Esophagus squamous epithelium (tissue), 5 donors: ENCODE measurements at regions not wholly inside any gene's neighbourhood (a gene's known extent, or its start where the extent isn't known, plus 50 kb on each side); places are given as distances from the start of the nearest gene placed in this dataset.

Experiments used
- DNase-seq: peaks from one replicate; lab custom pipeline; 2025; lab: John Stamatoyannopoulos, UW
- H3K27ac ChIP-seq, 4 donors: fragments of 200-600 bp; sonication (generic); one replicate each; pipeline ENCODE4 v1.5.1; 2016 to 2019; ENCODE audit warnings: mild to moderate bottlenecking in 1 of 4
- H3K27me3 ChIP-seq, 4 donors: fragments of 200-600 bp; sonication (generic); 1 replicate in 3 of 4; 2 replicates in 1 of 4; pipeline versions ENCODE4 v1.5.1 to v1.6.0; 2017 to 2021; ENCODE audit warnings: antibody characterized with exemption in 1 of 4
- H3K36me3 ChIP-seq, 3 donors: fragments of 200-600 bp; sonication (generic); one replicate each; pipeline ENCODE4 v1.5.1; 2016 to 2019
- H3K4me1 ChIP-seq, 3 donors: fragments of 200-600 bp; sonication (generic); one replicate each; pipeline ENCODE4 v1.5.1; 2017 to 2019
- H3K4me3 ChIP-seq, 4 donors: fragments of 200-600 bp; sonication (generic); 1 replicate in 3 of 4; 2 replicates in 1 of 4; pipeline ENCODE4 v1.5.1; 2016 to 2019; ENCODE audit warnings: mild to moderate bottlenecking in 2 of 4, moderate library complexity in 1 of 4
- H3K9me3 ChIP-seq, 3 donors: fragments of 200-600 bp; sonication (generic); one replicate each; pipeline ENCODE4 v1.5.1; 2016 to 2019
- CTCF ChIP-seq, 6 experiments: fragments of 450-650 bp in 4 of 6; fragments of 200-600 bp in 2 of 6; sonication (generic) in 2 of 6; IDR thresholded peaks; one replicate each; pipeline ENCODE4 v1.5.1; 2016 to 2019; ENCODE audit warnings: antibody characterized with exemption in 6 of 6, mild to moderate bottlenecking in 4 of 6, moderate library complexity in 4 of 6
- POLR2A ChIP-seq, 4 donors: fragments of 450-650 bp; IDR thresholded peaks; one replicate each; pipeline ENCODE4 v1.6.1; 2017; ENCODE audit warnings: antibody characterized with exemption in 4 of 4, mild to moderate bottlenecking in 4 of 4, moderate library complexity in 3 of 4
- WGBS, 2 donors: methylation state at CpG; one replicate each; pipeline ENCODE4 v1.1.5; 2018; 5-methylcytosine and 5-hydroxymethylcytosine counted together
- intact Hi-C: fragments of 100-400 bp; cut with DNase I; formaldehyde crosslinking; loops from one replicate; pipeline ENCODE4 v1.15.0; 2022
- donor health status: DM: yes; HTN: yes; CAD: no.

- no peaks in the 10 kb centered on the region for H3K27me3 ChIP-seq
- no peak for TF ChIP-seq POLR2A (IDR thresholded peaks at IDR 0.05)
- TF ChIP-seq CTCF (IDR thresholded peaks at IDR 0.05): no peak
- H3K4me3 ChIP-seq: no peak overlapping the region
- no peaks in the 10 kb centered on the region for H3K9me3 ChIP-seq
- H3K4me1 ChIP-seq: no peaks in the 10 kb centered on the region
- H3K36me3 ChIP-seq: no peaks in the 10 kb centered on the region
- WGBS, 2 donors: 94% methylated on average over 1 of the region's 1 CpG
- no peak overlapping the region for H3K27ac ChIP-seq
- DNase-seq: no peak
- intact Hi-C loops: no loop called here
These were observed 222.4 kb upstream of the FAM83B start for GRCh38 chr6:54624216-54624615.

- Histone ChIP-seq H3K36me3 (no peaks in the 10 kb centered on the region), H3K4me3 (no peak overlapping the region), H3K9me3 (no peaks in the 10 kb centered on the region), H3K4me1 (no peaks in the 10 kb centered on the region), H3K27me3 (no peaks in the 10 kb centered on the region), H3K27ac (no peak overlapping the region)
- intact Hi-C loops: no loop called here
- TF ChIP-seq CTCF (IDR thresholded peaks at IDR 0.05): no peak
- TF ChIP-seq POLR2A (IDR thresholded peaks at IDR 0.05): no peak
- DNase-seq: no peak
- 84 to 95% methylated on average over 4 to 5 of the region's 5 CpGs for WGBS, 2 donors
These were observed 221.8 kb upstream of the FAM83B start for GRCh38 chr6:54624779-54625178.

GRCh38 chr6:54629131-54629530 lies 217.4 kb upstream of the FAM83B start:
- no peaks in the 10 kb centered on the region for H3K27me3 ChIP-seq
- intact Hi-C loops: no loop called here
- no peak overlapping the region for H3K27ac ChIP-seq
- WGBS, 2 donors: 61 to 78% methylated on average over 1 of the region's 1 CpG
- no peaks in the 10 kb centered on the region for H3K9me3 ChIP-seq
- H3K36me3 ChIP-seq: no peaks in the 10 kb centered on the region
- no peak for DNase-seq
- H3K4me3 ChIP-seq: no peak overlapping the region
- H3K4me1 ChIP-seq: no peaks in the 10 kb centered on the region
- TF ChIP-seq POLR2A (IDR thresholded peaks at IDR 0.05) (no peak), CTCF (IDR thresholded peaks at IDR 0.05) (no peak)

- H3K4me3 ChIP-seq: no peak overlapping the region
- intact Hi-C loops: no loop called here
- WGBS, 2 donors: 74 to 80% methylated on average over 2 of the region's 2 CpGs
- no peak overlapping the region for H3K27ac ChIP-seq
- no peak for DNase-seq
- H3K36me3 ChIP-seq: no peaks in the 10 kb centered on the region
- no peaks in the 10 kb centered on the region for H3K9me3 ChIP-seq
- no peaks in the 10 kb centered on the region for H3K4me1 ChIP-seq
- no peak for TF ChIP-seq CTCF (IDR thresholded peaks at IDR 0.05)
- TF ChIP-seq POLR2A (IDR thresholded peaks at IDR 0.05): no peak
- no peaks in the 10 kb centered on the region for H3K27me3 ChIP-seq
These were observed 213.5 kb upstream of the FAM83B start for GRCh38 chr6:54632984-54633565.

GRCh38 chr6:54633601-54634000 lies 213.0 kb upstream of the FAM83B start:
- no peak for TF ChIP-seq POLR2A (IDR thresholded peaks at IDR 0.05)
- no peak for TF ChIP-seq CTCF (IDR thresholded peaks at IDR 0.05)
- WGBS, 2 donors: 69% methylated on average over 4 of the region's 4 CpGs
- no peaks in the 10 kb centered on the region for H3K4me1 ChIP-seq
- H3K27ac ChIP-seq: no peak overlapping the region
- H3K27me3 ChIP-seq: no peaks in the 10 kb centered on the region
- no peaks in the 10 kb centered on the region for H3K36me3 ChIP-seq
- no peaks in the 10 kb centered on the region for H3K9me3 ChIP-seq
- intact Hi-C loops: no loop called here
- H3K4me3 ChIP-seq: no peak overlapping the region
- DNase-seq: no peak
